A673 (cell line): ENCODE measurements at regions not wholly inside any gene's neighbourhood (a gene's known extent, or its start where the extent isn't known, plus 50 kb on each side); places are given as distances from the start of the nearest gene placed in this dataset.

Experiments used
- BruUV-seq: library from RNA; stranded (reverse); fragments of 400-500 nt; replicated peaks from 2 replicates; lab custom pipeline; 2021; lab: Mats Ljungman, UMichigan
- CTCF ChIA-PET: fragments of 300-600 bp; sonication (Branson Sonifier 250); formaldehyde crosslinking; loops from one replicate; lab custom pipeline; 2022; ENCODE audit warnings: antibody characterized with exemption; lab: Charles Lee
- POLR2A ChIA-PET: fragments of 300-600 bp; sonication (Branson Sonifier 250); formaldehyde crosslinking; loops from one replicate; lab custom pipeline; 2022; ENCODE audit warnings: antibody characterized with exemption; ENCODE audit not compliant: low non-redundant PET; lab: Charles Lee
- DNase-seq: peaks from one replicate; pipeline ENCODE4 v3.0.0-alpha.2; 2015; ENCODE audit warnings: low spot score
- H3K27ac ChIP-seq: fragments of 200-600 bp; sonication (generic); 2 replicates; pipeline ENCODE4 v1.5.1; 2016; ENCODE audit warnings: mixed run types, low read depth, mild to moderate bottlenecking, mixed read lengths, antibody characterized with exemption, low read length; ENCODE audit not compliant: poor library complexity, severe bottlenecking
- H3K27me3 ChIP-seq: fragments of 200-600 bp; sonication (generic); replicated peaks from 2 replicates; pipeline ENCODE4 v1.6.1; 2017; ENCODE audit warnings: mixed run types, low read depth, mild to moderate bottlenecking, mixed read lengths, antibody characterized with exemption, low read length; ENCODE audit not compliant: insufficient read depth, poor library complexity
- H3K36me3 ChIP-seq: fragments of 200-600 bp; sonication (generic); 2 replicates; pipeline ENCODE4 v1.6.1; 2016; ENCODE audit warnings: mixed run types, mild to moderate bottlenecking, mixed read lengths, antibody characterized with exemption, low read length; ENCODE audit not compliant: insufficient read depth, poor library complexity, severe bottlenecking
- H3K4me1 ChIP-seq: fragments of 200-600 bp; sonication (generic); 2 replicates; pipeline ENCODE4 v1.6.1; 2017; ENCODE audit warnings: mixed run types, mild to moderate bottlenecking, mixed read lengths, antibody characterized with exemption, low read length; ENCODE audit not compliant: insufficient read depth, poor library complexity, severe bottlenecking
- H3K4me3 ChIP-seq: fragments of 200-600 bp; sonication (generic); 2 replicates; pipeline ENCODE4 v1.5.1; 2016; ENCODE audit warnings: low read depth, mixed run types, mild to moderate bottlenecking, mixed read lengths, low read length; ENCODE audit not compliant: poor library complexity, severe bottlenecking
- H3K9me3 ChIP-seq: fragments of 200-600 bp; sonication (generic); 2 replicates; pipeline ENCODE4 v1.6.1; 2016; ENCODE audit warnings: mixed run types, low read depth, mild to moderate bottlenecking, mixed read lengths, antibody characterized with exemption, low read length; ENCODE audit not compliant: poor library complexity, severe bottlenecking
- CTCF ChIP-seq: fragments of 300-800, 200-600 bp; sonication (generic); conservative IDR thresholded peaks from 2 replicates; pipeline ENCODE4 v1.5.1; 2017; ENCODE audit warnings: low read depth, mild to moderate bottlenecking, antibody characterized with exemption, low read length, moderate library complexity, mixed read lengths
- EZH2 ChIP-seq: fragments of 200-600 bp; sonication (generic); IDR thresholded peaks from 2 replicates; pipeline ENCODE4 v1.6.1; 2017; ENCODE audit warnings: borderline replicate concordance, low read depth, mild to moderate bottlenecking, mixed read lengths, antibody characterized with exemption, low read length; ENCODE audit not compliant: poor library complexity, severe bottlenecking
- intact Hi-C: fragments of 100-400 bp; cut with micrococcal nuclease; formaldehyde crosslinking; loops from one replicate; pipeline ENCODE4 v1.10.0; 2022; ENCODE audit not compliant: unreplicated experiment

GRCh38 chr1:90486134-90486824 lies 230.8 kb downstream of the BARHL2 start:
- ChIA-PET CTCF (no interaction called here), POLR2A (no interaction called here)
- intact Hi-C loops, result no loop called here
- Histone ChIP-seq H3K9me3 (no peaks in the 10 kb centered on the region), H3K27ac (no peak overlapping the region), H3K4me3 (no peak overlapping the region), H3K36me3 (no peaks in the 10 kb centered on the region), H3K4me1 (no peaks in the 10 kb centered on the region), H3K27me3 (no peaks in the 10 kb centered on the region)
- TF ChIP-seq CTCF (no peak), EZH2 (no peak)
- DNase-seq, result no peak
- BruUV-seq, result no TSS peak

GRCh38 chr1:90480271-90480835 lies 236.7 kb downstream of the BARHL2 start:
- ChIA-PET CTCF (no interaction called here), POLR2A (no interaction called here)
- no peaks in the 10 kb centered on the region for H3K9me3 ChIP-seq
- no peak overlapping the region for H3K27ac ChIP-seq
- TF ChIP-seq CTCF (no peak), EZH2 (no peak)
- no peaks in the 10 kb centered on the region for H3K4me1 ChIP-seq
- DNase-seq, result no peak
- intact Hi-C loops, result no loop called here
- no peak overlapping the region for H3K4me3 ChIP-seq
- no peaks in the 10 kb centered on the region for H3K36me3 ChIP-seq
- BruUV-seq, result no TSS peak
- H3K27me3 ChIP-seq, result no peaks in the 10 kb centered on the region

- POLR2A ChIA-PET, result no interaction called here
- intact Hi-C loops, result loop anchor here (10.0 kb wide), 1 partner anchor 342 kb away; no protein-coding TSS in a partner anchor
- TF ChIP-seq CTCF, result no peak
- no peak for TF ChIP-seq EZH2
- no TSS peak for BruUV-seq
- CTCF ChIA-PET, result no interaction called here
- Histone ChIP-seq H3K9me3 (no peaks in the 10 kb centered on the region), H3K27me3 (no peaks in the 10 kb centered on the region), H3K27ac (no peak overlapping the region), H3K4me3 (no peak overlapping the region), H3K4me1 (no peaks in the 10 kb centered on the region), H3K36me3 (no peaks in the 10 kb centered on the region)
- no peak for DNase-seq
These were observed 240.1 kb downstream of the BARHL2 start for GRCh38 chr1:90476994-90477393.
